Inflammatory macrophage (primary cell): ENCODE measurements at regions not wholly inside any gene's neighbourhood (a gene's known extent, or its start where the extent isn't known, plus 50 kb on each side); places are given as distances from the start of the nearest gene placed in this dataset.

Experiments used
- DNase-seq, 2 donors: peaks; one replicate each; pipeline ENCODE4 v3.0.0-alpha.2; 2020 to 2022

DNA sequence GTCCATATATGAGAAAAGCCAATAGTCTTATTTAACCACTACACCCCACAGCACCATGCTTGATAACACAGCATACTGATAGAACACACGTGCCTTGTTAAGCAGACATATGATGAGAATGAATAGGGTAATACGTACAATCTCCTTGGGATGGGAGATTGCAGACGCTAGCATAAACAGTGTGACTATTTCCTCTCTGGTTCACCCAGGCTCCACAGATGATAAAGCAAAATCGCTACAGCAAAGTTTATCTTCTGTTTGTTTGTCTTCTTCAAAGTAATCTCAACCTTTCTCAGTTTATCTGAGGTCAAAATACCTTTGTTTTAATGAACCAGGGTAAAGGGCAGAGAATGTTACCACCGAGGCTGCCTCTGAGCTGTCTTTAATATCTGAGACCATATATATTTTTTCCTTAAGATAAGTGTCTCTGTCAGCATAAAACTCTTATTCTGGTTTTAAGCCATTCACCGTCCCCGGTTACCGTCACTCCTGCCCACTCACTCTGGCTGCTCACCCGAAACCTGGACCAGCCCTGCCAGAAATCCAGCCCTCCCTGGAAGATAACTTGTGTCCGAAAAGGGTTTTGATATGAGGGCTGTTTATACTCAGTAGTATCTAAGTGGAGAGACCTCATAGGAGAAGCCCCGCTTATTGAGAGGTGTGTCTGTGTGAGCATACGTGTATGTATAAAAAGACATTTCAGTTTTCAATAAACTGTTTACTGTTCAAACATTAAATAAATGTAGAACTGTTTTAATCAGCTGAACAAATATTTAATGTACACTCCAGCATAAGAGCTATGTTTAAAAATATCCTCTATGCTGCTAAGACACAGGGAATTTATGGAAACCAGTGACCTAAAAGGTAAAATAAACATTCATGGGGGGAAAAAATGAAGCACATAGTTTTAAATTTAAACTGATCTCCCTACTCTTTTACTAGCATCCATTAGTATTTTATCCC, 465.4 kb downstream of the RASEF start:
- DNase-seq, result no peak

DNA sequence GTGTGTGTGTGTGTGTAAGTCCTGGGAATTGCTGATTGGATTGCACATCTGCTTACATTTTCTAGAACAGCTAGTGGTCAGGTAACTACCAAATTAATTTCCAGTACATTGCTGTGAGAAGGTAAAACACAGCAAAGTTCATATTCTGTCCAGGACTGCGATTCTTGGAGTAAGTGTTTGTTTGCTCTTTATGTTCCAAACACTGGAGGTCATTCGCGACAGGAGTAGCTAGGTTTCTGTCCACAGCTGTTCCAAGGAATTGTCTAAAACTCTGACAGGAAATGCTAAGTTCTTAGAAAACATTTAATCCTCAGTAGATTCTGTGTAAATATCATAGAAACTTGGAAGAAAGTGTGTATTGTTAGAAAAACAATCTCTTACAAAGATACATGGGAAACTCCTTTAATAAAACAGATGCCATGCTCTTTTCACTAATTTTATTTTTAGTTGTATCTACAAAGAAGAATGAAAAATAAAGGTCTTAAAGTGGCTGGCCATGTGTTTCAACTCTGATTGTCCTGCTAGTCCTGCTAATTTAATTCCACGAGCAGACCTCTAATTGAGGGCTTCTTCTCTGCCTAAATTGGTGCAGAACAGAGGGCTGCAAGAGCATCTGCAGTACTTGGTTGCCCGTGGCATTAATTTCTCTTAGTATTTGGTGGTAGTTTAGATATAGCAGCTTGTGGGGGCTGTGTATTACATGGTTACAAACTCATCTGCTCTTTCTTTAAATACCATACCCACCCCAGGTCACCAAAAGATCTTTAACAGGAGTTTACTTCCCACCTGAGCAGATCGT, 464.5 kb downstream of the RASEF start:
- DNase-seq, result no peak

DNA sequence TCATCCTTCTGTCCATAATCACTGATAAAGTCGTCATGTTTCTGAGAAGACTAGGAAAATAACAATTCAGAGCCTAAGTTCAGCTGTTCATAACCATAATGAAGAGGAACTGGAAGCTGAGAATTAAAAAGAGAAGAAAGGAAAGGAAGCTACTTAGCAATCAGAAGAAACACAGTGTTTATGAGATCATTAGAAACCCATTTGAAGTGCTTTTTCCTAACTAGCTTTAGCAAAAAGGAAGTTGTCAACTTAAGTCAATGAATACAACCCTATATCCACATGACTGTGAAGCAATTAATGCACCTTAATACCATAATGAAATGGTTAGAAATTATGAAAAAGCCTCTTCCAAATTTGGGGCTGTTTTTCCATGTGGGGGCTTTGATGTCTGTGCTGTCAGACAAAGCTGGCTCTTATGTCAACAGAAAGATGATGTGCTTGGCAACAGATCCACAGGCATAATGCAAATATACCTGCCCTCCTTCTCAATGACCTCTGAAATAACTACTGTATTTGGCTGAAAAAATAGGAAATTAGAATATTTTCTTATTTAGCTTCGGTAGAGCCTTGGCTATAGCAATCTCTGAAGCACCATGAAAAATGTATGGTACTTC, 463.5 kb downstream of the RASEF start:
- DNase-seq, result peak; percentile 53 to 71

GRCh38 chr9:82600536-82601292, 462.2 kb downstream of the RASEF start:
- DNase-seq, result no peak

DNA sequence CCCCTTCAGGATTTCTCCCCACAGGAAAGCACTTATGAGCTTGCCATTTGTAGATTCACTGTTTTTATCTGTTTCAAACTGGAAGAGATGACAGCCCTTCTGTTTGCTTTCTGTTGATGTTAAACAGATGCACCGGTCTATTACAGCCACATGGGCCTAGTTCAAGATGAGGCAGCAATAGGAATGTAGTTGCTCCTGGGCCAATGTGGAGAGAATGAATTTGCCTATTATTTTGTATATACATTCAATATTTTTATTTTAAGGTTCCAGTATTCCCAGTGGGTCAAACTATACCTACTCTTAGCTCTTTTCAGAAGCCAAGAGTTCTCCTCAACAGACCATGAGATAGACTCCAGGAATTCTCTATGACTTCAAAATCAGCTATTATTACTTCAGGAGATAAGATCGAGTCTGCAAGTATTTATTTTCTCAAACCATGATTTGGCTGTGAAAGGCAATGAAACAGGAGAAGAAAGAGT, 461.6 kb downstream of the RASEF start:
- DNase-seq, result no peak

- DNase-seq, result no peak
Observed at GRCh38 chr9:82604947-82605656, 457.8 kb downstream of the RASEF start.

DNA sequence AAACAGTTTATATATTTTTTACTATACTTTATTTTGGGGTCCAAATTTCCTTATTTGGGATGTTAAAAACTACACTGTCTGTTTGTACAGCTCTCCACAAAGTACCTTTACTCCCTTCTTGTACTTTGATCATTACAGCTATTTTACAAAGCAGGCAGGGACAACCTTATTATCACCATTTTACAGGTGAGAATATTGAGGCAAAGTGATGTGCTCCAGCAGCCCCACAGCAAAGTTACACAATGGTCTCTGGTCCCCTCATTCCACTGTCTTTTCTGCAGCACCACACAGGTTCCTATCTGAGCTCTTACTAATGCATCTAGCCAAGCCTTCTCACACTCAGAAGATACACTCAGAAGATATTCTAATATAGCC, 457.3 kb downstream of the RASEF start:
- no peak for DNase-seq

- no peak for DNase-seq
Observed at GRCh38 chr9:82606071-82606470, 456.9 kb downstream of the RASEF start.

GRCh38 chr9:82606492-82607382, 456.2 kb downstream of the RASEF start:
- DNase-seq, result peak; percentile 81

DNA sequence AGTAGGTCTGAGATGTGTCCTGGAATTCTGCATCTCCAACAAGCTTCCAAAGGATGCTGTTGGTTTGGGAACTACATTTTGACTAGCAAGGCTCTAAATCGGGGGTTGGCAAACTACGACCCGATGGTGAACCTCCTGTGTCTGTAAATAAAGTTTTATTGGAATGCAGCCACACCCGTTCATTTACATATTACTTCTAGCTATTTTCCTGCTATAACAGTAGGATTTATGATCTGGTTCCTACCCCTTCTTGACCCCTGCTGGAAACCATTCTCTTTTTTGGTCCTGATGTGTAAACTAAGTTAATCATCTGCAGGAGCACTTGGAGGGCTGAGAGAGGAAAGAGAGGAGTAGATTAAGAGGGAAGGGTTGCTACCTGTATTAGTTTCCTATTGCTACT, 454.5 kb downstream of the RASEF start:
- no peak for DNase-seq

DNA sequence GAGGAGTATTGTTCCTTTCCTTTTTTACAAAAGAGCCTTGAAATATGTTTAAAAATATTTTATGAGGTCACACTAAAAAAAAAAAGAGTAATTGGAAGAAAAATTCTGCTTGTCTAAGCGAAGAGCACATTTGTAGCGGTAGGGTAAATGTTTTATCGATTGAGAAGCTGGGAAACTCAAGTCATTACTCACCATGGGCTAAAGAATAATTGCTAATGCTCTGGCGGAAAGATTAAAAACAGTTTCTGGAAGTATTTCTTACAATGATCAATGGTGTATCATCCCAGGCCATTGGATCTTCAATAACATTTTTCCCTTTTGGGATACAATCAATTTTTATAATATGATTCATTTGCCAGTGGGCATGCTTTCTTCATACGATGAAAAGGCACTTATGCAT, 450.0 kb downstream of the RASEF start:
- DNase-seq, result no peak

- DNase-seq, result no peak
Observed at GRCh38 chr9:82613498-82613897, 449.4 kb downstream of the RASEF start.

DNA sequence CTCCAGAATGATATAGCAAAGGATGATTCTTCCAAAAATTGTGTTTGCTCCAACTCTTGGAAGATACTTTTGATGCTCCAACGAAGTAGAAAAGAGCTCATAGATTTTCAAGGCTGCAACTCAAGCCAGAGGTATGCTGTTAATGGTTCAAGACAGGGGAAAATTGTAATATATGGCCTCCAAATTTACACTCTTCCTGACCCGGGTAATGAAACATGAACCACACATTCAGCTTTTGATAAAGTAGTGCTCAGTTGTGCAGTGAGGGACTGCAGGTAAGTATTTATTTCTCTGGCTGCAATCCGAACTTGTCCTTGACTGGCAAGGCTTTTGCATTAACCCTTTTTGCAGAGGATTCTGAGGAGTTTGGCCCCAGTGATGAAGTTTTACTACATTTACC, 446.4 kb downstream of the RASEF start:
- DNase-seq, result no peak

DNA sequence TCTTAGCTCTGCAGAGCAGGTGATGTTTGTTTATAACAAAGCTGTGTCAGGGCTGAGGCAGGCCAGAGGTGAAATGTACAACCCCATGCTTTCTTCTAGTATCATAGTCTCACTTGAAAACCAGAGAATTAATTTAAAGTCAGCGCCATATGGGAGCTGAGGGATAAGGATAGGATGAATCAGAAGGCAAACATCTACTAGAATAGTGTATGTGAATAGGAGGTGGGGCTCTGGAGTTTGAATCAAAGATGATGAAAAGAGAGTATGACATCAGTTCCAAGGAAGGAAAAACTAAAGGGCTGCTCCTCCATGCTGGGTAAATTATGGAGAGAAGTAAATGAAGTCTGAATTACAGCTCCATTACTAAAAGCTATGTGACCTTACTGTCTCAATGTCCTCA, 441.5 kb downstream of the RASEF start:
- DNase-seq, result no peak

- no peak for DNase-seq
Observed at GRCh38 chr9:82637368-82637767, 425.6 kb downstream of the RASEF start.

GRCh38 chr9:82645600-82645999, 417.3 kb downstream of the RASEF start:
- no peak for DNase-seq

GRCh38 chr9:82650368-82650767, 412.6 kb downstream of the RASEF start:
- DNase-seq, result no peak

- DNase-seq, result no peak
Observed at GRCh38 chr9:82651474-82651873, 411.5 kb downstream of the RASEF start.

GRCh38 chr9:82665324-82665723, 397.6 kb downstream of the RASEF start:
- no peak for DNase-seq

- no peak for DNase-seq
Observed at GRCh38 chr9:82668689-82669199, 394.2 kb downstream of the RASEF start.
